ENCODE measurements at regions not wholly inside any gene's neighbourhood (a gene's known extent, or its start where the extent isn't known, plus 50 kb on each side); places are given as distances from the start of the nearest gene placed in this dataset.

- no peak for TF ChIP-seq POLR2AphosphoS5 (IDR thresholded peaks at IDR 0.05)
- no peak for TF ChIP-seq CTCF (IDR thresholded peaks at IDR 0.05)
These were observed 411.4 kb downstream of the KCTD16 start for GRCh38 chr5:144582066-144582465.

All from stomach (tissue), 4 donors.